22Rv1 (cell line): ENCODE measurements at regions not wholly inside any gene's neighbourhood (a gene's known extent, or its start where the extent isn't known, plus 50 kb on each side); places are given as distances from the start of the nearest gene placed in this dataset.

Experiments
- H3K27ac ChIP-seq: fragments of 450-650 bp; 2 replicates; pipeline ENCODE4 v1.5.1; 2017
- ZFX ChIP-seq: fragments of 450-650 bp; IDR thresholded peaks from 2 replicates; pipeline ENCODE4 v1.6.1; 2017; ENCODE audit warnings: antibody characterized with exemption, borderline replicate concordance
- TF ChIP-seq, protein P1 (sequence below): fragments of 450-650 bp; IDR thresholded peaks from 2 replicates; pipeline ENCODE4 v1.5.1; 2017; ENCODE audit warnings: mild to moderate bottlenecking

DNA sequence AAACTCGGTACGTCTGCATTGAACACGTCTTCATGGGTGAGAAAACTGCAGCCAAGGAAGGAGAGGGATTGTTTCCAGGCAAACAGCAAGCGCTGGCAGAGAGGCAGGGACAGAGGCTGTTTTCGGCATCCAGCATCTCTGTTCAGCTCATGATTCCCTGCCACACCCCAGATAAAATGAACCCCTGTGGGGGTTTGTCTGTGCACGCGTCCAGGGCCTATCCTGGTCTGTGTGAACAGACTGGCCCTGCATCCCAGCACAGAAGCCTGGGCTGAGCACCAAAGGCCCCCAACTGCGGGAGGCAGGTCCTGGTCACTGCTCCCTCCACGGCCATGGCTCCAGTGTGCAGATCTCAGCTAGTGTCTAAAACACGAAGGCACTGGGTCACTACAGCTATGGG, 83.3 kb upstream of the FAM20C start:
- TF ChIP-seq ZFX: no peak
- TF ChIP-seq, protein P1, sequence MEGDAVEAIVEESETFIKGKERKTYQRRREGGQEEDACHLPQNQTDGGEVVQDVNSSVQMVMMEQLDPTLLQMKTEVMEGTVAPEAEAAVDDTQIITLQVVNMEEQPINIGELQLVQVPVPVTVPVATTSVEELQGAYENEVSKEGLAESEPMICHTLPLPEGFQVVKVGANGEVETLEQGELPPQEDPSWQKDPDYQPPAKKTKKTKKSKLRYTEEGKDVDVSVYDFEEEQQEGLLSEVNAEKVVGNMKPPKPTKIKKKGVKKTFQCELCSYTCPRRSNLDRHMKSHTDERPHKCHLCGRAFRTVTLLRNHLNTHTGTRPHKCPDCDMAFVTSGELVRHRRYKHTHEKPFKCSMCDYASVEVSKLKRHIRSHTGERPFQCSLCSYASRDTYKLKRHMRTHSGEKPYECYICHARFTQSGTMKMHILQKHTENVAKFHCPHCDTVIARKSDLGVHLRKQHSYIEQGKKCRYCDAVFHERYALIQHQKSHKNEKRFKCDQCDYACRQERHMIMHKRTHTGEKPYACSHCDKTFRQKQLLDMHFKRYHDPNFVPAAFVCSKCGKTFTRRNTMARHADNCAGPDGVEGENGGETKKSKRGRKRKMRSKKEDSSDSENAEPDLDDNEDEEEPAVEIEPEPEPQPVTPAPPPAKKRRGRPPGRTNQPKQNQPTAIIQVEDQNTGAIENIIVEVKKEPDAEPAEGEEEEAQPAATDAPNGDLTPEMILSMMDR: no peak
- no peak overlapping the region for H3K27ac ChIP-seq

- TF ChIP-seq, protein P1: no peak
- no peak for TF ChIP-seq ZFX
Observed at GRCh38 chr7:109898-110556, 82.3 kb upstream of the FAM20C start.

GRCh38 chr7:110557-111232, 81.7 kb upstream of the FAM20C start:
- H3K27ac ChIP-seq: no peak overlapping the region
- TF ChIP-seq, protein P1: no peak
- TF ChIP-seq ZFX: no peak

More at GRCh38 chr7:109898-110556, 82.3 kb upstream of the FAM20C start:
- H3K27ac ChIP-seq: no peak overlapping the region

- H3K27ac ChIP-seq: no peak overlapping the region
- no peak for TF ChIP-seq ZFX
- TF ChIP-seq, protein P1: no peak
Observed at GRCh38 chr7:111591-111990, 80.8 kb upstream of the FAM20C start.

- TF ChIP-seq ZFX: no peak
- TF ChIP-seq, protein P1: no peak
- H3K27ac ChIP-seq: no peak overlapping the region
Observed at GRCh38 chr7:112881-113280, 79.5 kb upstream of the FAM20C start.

- TF ChIP-seq, protein P1: no peak
- no peak for TF ChIP-seq ZFX
- H3K27ac ChIP-seq: no peak overlapping the region
Observed at GRCh38 chr7:115274-115911, 77.0 kb upstream of the FAM20C start.
